Activated CD8-positive, alpha-beta T cell treated with anti-CD3 and anti-CD28 coated beads for 36 hours (primary cell): ENCODE measurements at regions not wholly inside any gene's neighbourhood (a gene's known extent, or its start where the extent isn't known, plus 50 kb on each side); places are given as distances from the start of the nearest gene placed in this dataset.
"Not testable (repeated sequence)": the region's sequence is repeated elsewhere in the genome, so short reads cannot be mapped to it uniquely, and the experiment has no call there.

Source experiments
- ATAC-seq: fragments of 200-7000 bp; cut with Tn5 transposase; one replicate; pipeline ENCODE4 v1.10.0; 2021; ENCODE audit warnings: mild to moderate bottlenecking, moderate library complexity
- CTCF ChIA-PET: fragments of 350-600 bp; sonication (Branson Sonifier 250); formaldehyde crosslinking; loops from one replicate; lab custom pipeline; 2021; ENCODE audit warnings: antibody characterized with exemption; lab: Charles Lee
- POLR2A ChIA-PET: fragments of 350-600 bp; sonication (Branson Sonifier 250); formaldehyde crosslinking; loops from one replicate; lab custom pipeline; 2021; ENCODE audit warnings: antibody characterized with exemption; lab: Charles Lee
- DNase-seq: peaks from one replicate; pipeline ENCODE4 v3.0.0-alpha.2; 2020
- H3K27ac Mint-ChIP-seq: one replicate; pipeline ENCODE4 v1.8.0; 2021; ENCODE audit warnings: mild to moderate bottlenecking, mixed read lengths
- H3K27me3 Mint-ChIP-seq: one replicate; pipeline ENCODE4 v1.8.0; 2021; ENCODE audit warnings: mixed read lengths
- H3K36me3 Mint-ChIP-seq: one replicate; pipeline ENCODE4 v1.8.0; 2021; ENCODE audit warnings: low read depth, mixed read lengths
- H3K4me1 Mint-ChIP-seq: one replicate; pipeline ENCODE4 v1.8.0; 2021; ENCODE audit warnings: low read depth, mixed read lengths
- H3K4me3 Mint-ChIP-seq: one replicate; pipeline ENCODE4 v1.8.0; 2021; ENCODE audit warnings: mild to moderate bottlenecking, moderate library complexity, mixed read lengths
- H3K9me3 Mint-ChIP-seq: one replicate; pipeline ENCODE4 v1.8.0; 2021; ENCODE audit warnings: mixed read lengths
- intact Hi-C: fragments of 100-400 bp; cut with micrococcal nuclease; formaldehyde crosslinking; loops from one replicate; pipeline ENCODE4 v1.10.0; 2022
- TF ChIP-seq, protein P1 (sequence below): fragments of 200-600 bp; IDR thresholded peaks from one replicate; pipeline ENCODE4 v1.8.0; 2022; ENCODE audit warnings: antibody characterized with exemption, mild to moderate bottlenecking

DNA sequence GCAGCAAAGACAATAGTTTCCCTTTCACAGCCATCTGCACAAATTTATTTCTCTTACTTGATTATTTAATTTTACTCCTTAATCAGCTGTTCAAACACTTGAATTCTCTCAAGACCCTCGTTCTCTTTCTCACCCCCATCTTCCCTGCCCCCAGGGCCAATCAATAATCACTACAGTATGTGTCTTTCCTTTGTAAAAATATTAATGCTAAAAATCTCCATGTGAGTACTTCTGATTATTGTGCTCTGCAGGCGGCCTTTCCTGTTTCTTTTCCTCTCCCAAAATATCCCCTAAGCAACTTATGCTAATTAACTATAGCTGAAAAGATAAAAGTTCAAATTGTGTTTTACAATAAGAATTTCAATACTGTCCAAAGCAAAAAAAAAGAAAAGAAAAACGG is 617.0 kb upstream of the CBLB start:
- H3K27me3 Mint-ChIP-seq = no peaks in the 10 kb centered on the region
- H3K27ac Mint-ChIP-seq = no peak overlapping the region
- no peaks in the 10 kb centered on the region for H3K9me3 Mint-ChIP-seq
- DNase-seq (no peak), ATAC-seq (no peak)
- CTCF ChIA-PET = no interaction called here
- POLR2A ChIA-PET = interaction anchor here (1.0 kb wide), 1 partner anchor 14 kb away, joined by 4 read pairs; no protein-coding TSS in a partner anchor
- H3K4me3 Mint-ChIP-seq = no peak overlapping the region
- TF ChIP-seq, protein P1, sequence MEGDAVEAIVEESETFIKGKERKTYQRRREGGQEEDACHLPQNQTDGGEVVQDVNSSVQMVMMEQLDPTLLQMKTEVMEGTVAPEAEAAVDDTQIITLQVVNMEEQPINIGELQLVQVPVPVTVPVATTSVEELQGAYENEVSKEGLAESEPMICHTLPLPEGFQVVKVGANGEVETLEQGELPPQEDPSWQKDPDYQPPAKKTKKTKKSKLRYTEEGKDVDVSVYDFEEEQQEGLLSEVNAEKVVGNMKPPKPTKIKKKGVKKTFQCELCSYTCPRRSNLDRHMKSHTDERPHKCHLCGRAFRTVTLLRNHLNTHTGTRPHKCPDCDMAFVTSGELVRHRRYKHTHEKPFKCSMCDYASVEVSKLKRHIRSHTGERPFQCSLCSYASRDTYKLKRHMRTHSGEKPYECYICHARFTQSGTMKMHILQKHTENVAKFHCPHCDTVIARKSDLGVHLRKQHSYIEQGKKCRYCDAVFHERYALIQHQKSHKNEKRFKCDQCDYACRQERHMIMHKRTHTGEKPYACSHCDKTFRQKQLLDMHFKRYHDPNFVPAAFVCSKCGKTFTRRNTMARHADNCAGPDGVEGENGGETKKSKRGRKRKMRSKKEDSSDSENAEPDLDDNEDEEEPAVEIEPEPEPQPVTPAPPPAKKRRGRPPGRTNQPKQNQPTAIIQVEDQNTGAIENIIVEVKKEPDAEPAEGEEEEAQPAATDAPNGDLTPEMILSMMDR = no peak
- intact Hi-C loops = no loop called here
- H3K36me3 Mint-ChIP-seq = no peaks in the 10 kb centered on the region
- no peaks in the 10 kb centered on the region for H3K4me1 Mint-ChIP-seq

DNA sequence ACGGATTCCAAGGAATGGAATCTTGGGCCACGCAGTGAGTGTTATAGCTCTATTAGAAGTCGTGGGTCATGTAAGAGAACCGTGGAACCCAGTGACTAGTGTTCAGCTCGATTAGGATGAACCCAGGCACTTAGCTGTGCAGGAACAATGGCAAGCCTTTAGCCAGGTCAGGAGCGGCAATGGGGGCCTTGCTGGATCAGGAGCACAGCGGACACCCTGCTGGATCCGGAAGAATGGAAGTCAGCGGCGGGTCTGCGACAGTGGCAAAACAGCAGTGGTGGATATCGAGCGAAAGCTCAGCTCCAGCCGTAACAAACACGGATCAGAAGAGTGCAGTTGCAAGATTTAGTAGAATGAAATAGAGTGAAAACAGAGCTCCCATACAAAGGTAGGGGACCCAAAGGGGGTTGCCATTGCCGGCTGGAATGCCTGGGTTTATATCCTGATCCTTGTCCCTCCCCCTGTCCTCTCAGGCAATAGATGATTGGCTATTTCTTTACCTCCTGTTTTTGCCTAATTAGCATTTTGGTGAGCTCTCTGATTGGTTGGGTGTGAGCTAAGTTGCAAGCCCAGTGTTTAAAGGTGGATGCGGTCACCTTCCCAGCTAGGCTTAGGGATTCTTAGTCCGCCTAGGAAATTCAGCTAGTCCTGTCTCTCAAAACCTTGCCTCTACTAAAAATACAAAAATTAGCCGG is 618.3 kb upstream of the CBLB start:
- CTCF ChIA-PET = interaction anchor here (0.9 to 1.2 kb wide), 2 partner anchors 36 to 38 kb away, joined by 3 read pairs; no protein-coding TSS in a partner anchor
- not testable (repeated sequence) for DNase-seq

DNA sequence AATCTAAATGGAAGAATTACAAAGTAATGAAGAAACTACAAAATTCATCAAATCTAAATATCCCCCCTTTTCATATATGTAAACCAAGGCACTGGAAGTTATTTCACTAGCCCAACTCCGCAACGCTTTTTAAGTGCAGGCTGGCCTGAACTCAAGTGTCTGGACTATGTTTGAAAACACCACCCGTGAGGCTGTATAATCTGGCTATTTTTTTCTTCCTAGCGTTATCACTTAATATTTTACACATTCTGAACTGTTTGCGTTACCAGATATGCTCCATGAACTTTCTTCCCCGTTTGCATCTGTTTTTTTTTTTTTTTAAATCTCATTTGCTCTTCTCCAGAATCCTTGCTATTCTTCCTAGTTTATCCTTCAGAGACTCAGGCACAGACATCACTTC is 619.5 kb upstream of the CBLB start:
- no peak overlapping the region for H3K27ac Mint-ChIP-seq
- intact Hi-C loops = no loop called here
- CTCF ChIA-PET = no interaction called here
- H3K27me3 Mint-ChIP-seq = no peaks in the 10 kb centered on the region
- H3K9me3 Mint-ChIP-seq = no peaks in the 10 kb centered on the region
- DNase-seq (no peak), ATAC-seq (no peak)
- POLR2A ChIA-PET = no interaction called here
- no peak overlapping the region for H3K4me3 Mint-ChIP-seq
- H3K4me1 Mint-ChIP-seq = no peaks in the 10 kb centered on the region
- TF ChIP-seq, protein P1 = no peak
- H3K36me3 Mint-ChIP-seq = no peaks in the 10 kb centered on the region

More for the DNA sequence above, 618.3 kb upstream of the CBLB start:
- H3K27ac Mint-ChIP-seq, H3K9me3 Mint-ChIP-seq, H3K36me3 Mint-ChIP-seq, H3K4me1 Mint-ChIP-seq, ATAC-seq, H3K4me3 Mint-ChIP-seq, intact Hi-C loops, H3K27me3 Mint-ChIP-seq: not testable (repeated sequence)
- POLR2A ChIA-PET = interaction anchor here (1.0 kb wide), 1 partner anchor 13 kb away, joined by 4 read pairs; no protein-coding TSS in a partner anchor

DNA sequence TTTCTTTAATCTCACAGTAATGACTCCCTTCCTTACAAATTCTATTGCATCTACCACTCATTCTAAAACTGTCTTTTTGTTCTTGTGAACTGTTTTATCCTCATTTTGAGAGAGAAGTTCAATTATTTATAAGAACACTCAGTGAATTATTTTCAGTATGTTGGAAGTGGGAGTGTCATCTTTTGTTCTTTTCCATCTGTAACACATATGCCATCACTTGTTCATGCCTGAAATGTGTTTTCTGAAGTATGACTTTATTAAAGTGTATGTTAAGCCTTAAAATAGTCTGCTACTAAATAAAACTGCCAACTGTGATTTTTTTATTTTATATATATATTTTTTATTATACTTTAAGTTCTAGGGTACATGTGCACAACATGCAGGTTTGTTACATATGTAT is 623.0 kb upstream of the CBLB start:
- H3K36me3 Mint-ChIP-seq = no peaks in the 10 kb centered on the region
- H3K27ac Mint-ChIP-seq = no peak overlapping the region
- ChIA-PET POLR2A (no interaction called here), CTCF (no interaction called here)
- H3K4me3 Mint-ChIP-seq = no peak overlapping the region
- no peak for DNase-seq
- TF ChIP-seq, protein P1 = no peak
- no peak for ATAC-seq
- intact Hi-C loops = no loop called here
- H3K27me3 Mint-ChIP-seq = no peaks in the 10 kb centered on the region
- H3K9me3 Mint-ChIP-seq = no peaks in the 10 kb centered on the region
- no peaks in the 10 kb centered on the region for H3K4me1 Mint-ChIP-seq

DNA sequence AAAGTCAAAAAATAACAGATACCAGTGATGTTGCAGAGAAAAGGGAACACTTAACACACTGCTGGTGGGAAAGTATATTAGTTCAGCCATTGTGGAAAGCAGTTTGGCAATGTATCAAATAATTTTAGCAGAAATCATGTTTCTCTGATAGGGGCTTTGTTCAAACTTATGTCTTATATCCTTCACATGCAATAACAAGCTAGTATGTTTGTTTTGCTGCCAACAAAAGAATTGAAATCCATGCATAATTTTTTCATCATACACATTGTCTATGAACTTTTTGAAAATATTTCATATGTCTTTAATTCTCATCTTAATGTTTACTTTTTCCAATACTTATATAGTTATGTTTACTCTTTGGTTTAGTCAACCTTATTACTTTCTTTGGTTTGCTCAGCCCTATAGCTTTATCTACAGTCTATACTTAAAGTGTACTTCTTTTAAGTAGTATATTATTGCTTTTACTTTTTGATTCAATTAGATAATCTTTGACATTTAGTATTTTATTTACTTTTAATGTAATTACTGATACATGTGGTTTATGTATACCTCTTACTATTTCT is 639.6 kb upstream of the CBLB start:
- H3K4me1 Mint-ChIP-seq = peaks cover 3% of the 10 kb centered on the region
- ChIA-PET CTCF (no interaction called here), POLR2A (no interaction called here)
- H3K9me3 Mint-ChIP-seq = peaks cover 3% of the 10 kb centered on the region
- no peak overlapping the region for H3K4me3 Mint-ChIP-seq
- no peaks in the 10 kb centered on the region for H3K27me3 Mint-ChIP-seq
- intact Hi-C loops = no loop called here
- H3K27ac Mint-ChIP-seq = no peak overlapping the region
- H3K36me3 Mint-ChIP-seq = peaks cover 2% of the 10 kb centered on the region
- TF ChIP-seq, protein P1 = no peak
- no peak for ATAC-seq
- DNase-seq = no peak
